HG03469 (cell line): ENCODE measurements at regions not wholly inside any gene's neighbourhood (a gene's known extent, or its start where the extent isn't known, plus 50 kb on each side); places are given as distances from the start of the nearest gene placed in this dataset.

Source experiments
- ATAC-seq: cut with Tn5 transposase; IDR thresholded peaks from one replicate; pipeline ENCODE4 v1.9.1; 2021; ENCODE audit warnings: mild to moderate bottlenecking, moderate library complexity, moderate number of reproducible peaks; ENCODE audit not compliant: unreplicated experiment

GRCh38 chr9:1261266-1261665, 211.1 kb downstream of the DMRT2 start:
- ATAC-seq, result no peak

- no peak for ATAC-seq
Observed at GRCh38 chr9:1261879-1262766, 212.0 kb downstream of the DMRT2 start.

- peak; percentile 94 for ATAC-seq
Observed at GRCh38 chr9:1267141-1267570, 217.0 kb downstream of the DMRT2 start.

- no peak for ATAC-seq
Observed at GRCh38 chr9:1267581-1267980, 217.4 kb downstream of the DMRT2 start.

- no peak for ATAC-seq
Observed at GRCh38 chr9:1269533-1270315, 219.6 kb downstream of the DMRT2 start.

- ATAC-seq, result no peak
Observed at GRCh38 chr9:1271367-1271766, 221.2 kb downstream of the DMRT2 start.

GRCh38 chr9:1271786-1272185, 221.6 kb downstream of the DMRT2 start:
- no peak for ATAC-seq

GRCh38 chr9:1272488-1272887, 222.3 kb downstream of the DMRT2 start:
- no peak for ATAC-seq

- ATAC-seq, result no peak
Observed at GRCh38 chr9:1273859-1274258, 223.7 kb downstream of the DMRT2 start.

- ATAC-seq, result no peak
Observed at GRCh38 chr9:1274334-1274733, 224.2 kb downstream of the DMRT2 start.

GRCh38 chr9:1276474-1276873, 226.3 kb downstream of the DMRT2 start:
- ATAC-seq, result no peak

GRCh38 chr9:1284727-1285126, 234.6 kb downstream of the DMRT2 start:
- ATAC-seq, result no peak

- no peak for ATAC-seq
Observed at GRCh38 chr9:1285526-1285925, 235.4 kb downstream of the DMRT2 start.

- no peak for ATAC-seq
Observed at GRCh38 chr9:1292384-1292783, 242.2 kb downstream of the DMRT2 start.

GRCh38 chr9:1294641-1295258, 244.6 kb downstream of the DMRT2 start:
- no peak for ATAC-seq

- ATAC-seq, result no peak
Observed at GRCh38 chr9:1296331-1296730, 246.2 kb downstream of the DMRT2 start.

- no peak for ATAC-seq
Observed at GRCh38 chr9:1298046-1298445, 247.9 kb downstream of the DMRT2 start.

- no peak for ATAC-seq
Observed at GRCh38 chr9:1300941-1301340, 250.8 kb downstream of the DMRT2 start.

GRCh38 chr9:1303932-1304331, 253.8 kb downstream of the DMRT2 start:
- ATAC-seq, result no peak

GRCh38 chr9:1311462-1312042, 261.4 kb downstream of the DMRT2 start:
- ATAC-seq, result no peak

- ATAC-seq, result no peak
Observed at GRCh38 chr9:1319436-1319835, 269.3 kb downstream of the DMRT2 start.
